Hepatocyte (in vitro differentiated cells): ENCODE measurements at regions not wholly inside any gene's neighbourhood (a gene's known extent, or its start where the extent isn't known, plus 50 kb on each side); places are given as distances from the start of the nearest gene placed in this dataset.
A peak's percentile ranks its signal among the peaks of the same experiment; 100 is the strongest.

Source experiments
- DNase-seq: peaks from one replicate; pipeline ENCODE4 v3.0.0-alpha.2; 2016; ENCODE audit warnings: low spot score
- H2AFZ ChIP-seq: fragments of 200-600 bp; sonication (generic); 2 replicates; pipeline ENCODE4 v1.6.0; 2016; ENCODE audit warnings: antibody characterized with exemption, mild to moderate bottlenecking
- H3K27ac ChIP-seq: fragments of 200-600 bp; sonication (generic); 2 replicates; pipeline ENCODE4 v1.5.1; 2016; ENCODE audit warnings: mild to moderate bottlenecking
- H3K27me3 ChIP-seq: fragments of 200-600 bp; sonication (generic); 2 replicates; pipeline ENCODE4 v1.6.1; 2016
- H3K36me3 ChIP-seq: fragments of 200-600 bp; sonication (generic); replicated peaks from 2 replicates; pipeline ENCODE4 v1.5.1; 2016; ENCODE audit warnings: low read depth; ENCODE audit not compliant: insufficient read depth
- H3K4me1 ChIP-seq: fragments of 200-600 bp; sonication (generic); 2 replicates; pipeline ENCODE4 v1.5.1; 2016; ENCODE audit warnings: mild to moderate bottlenecking, moderate library complexity; ENCODE audit not compliant: insufficient read depth
- H3K4me2 ChIP-seq: fragments of 200-600 bp; sonication (generic); 2 replicates; pipeline ENCODE4 v1.6.0; 2016
- H3K4me3 ChIP-seq: fragments of 200-600 bp; sonication (generic); 2 replicates; pipeline ENCODE4 v1.5.1; 2016; ENCODE audit warnings: mild to moderate bottlenecking
- H3K79me2 ChIP-seq: fragments of 200-600 bp; sonication (generic); 2 replicates; pipeline ENCODE4 v1.6.0; 2017; ENCODE audit warnings: mild to moderate bottlenecking
- H3K9me2 ChIP-seq: fragments of 200-600 bp; sonication (generic); replicated peaks from 2 replicates; pipeline ENCODE4 v1.6.0; 2017; ENCODE audit warnings: mild to moderate bottlenecking; ENCODE audit not compliant: insufficient read depth
- H3K9me3 ChIP-seq: fragments of 200-600 bp; sonication (generic); 2 replicates; pipeline ENCODE4 v1.5.1; 2016; ENCODE audit warnings: low read depth, mild to moderate bottlenecking
- H4K20me1 ChIP-seq: fragments of 200-600 bp; sonication (generic); 2 replicates; pipeline ENCODE4 v1.6.0; 2016; ENCODE audit warnings: mild to moderate bottlenecking; ENCODE audit not compliant: insufficient read depth, poor library complexity, severe bottlenecking
- EZH2 ChIP-seq: fragments of 200-600 bp; sonication (generic); IDR thresholded peaks from 2 replicates; pipeline ENCODE4 v1.6.1; 2016; ENCODE audit warnings: antibody characterized with exemption, mild to moderate bottlenecking, borderline replicate concordance
- EZH2phosphoT487 ChIP-seq: fragments of 200-600 bp; sonication (generic); IDR thresholded peaks from one replicate; pipeline ENCODE4 v1.6.1; 2018; ENCODE audit warnings: antibody characterized with exemption, mild to moderate bottlenecking, low read depth, moderate library complexity; ENCODE audit not compliant: unreplicated experiment, severe bottlenecking
- WGBS: methylation state at CpG from one replicate; pipeline ENCODE4 v1.1.6; 2016; ENCODE audit warnings: low lambda C conversion rate; ENCODE audit errors: missing lambda C conversion rate; 5-methylcytosine and 5-hydroxymethylcytosine counted together
- TF ChIP-seq, protein P1 (sequence below): fragments of 200-600 bp; sonication (generic); IDR thresholded peaks from 2 replicates; pipeline ENCODE4 v1.5.1; 2016; ENCODE audit warnings: antibody characterized with exemption, mild to moderate bottlenecking; ENCODE audit not compliant: poor library complexity

DNA sequence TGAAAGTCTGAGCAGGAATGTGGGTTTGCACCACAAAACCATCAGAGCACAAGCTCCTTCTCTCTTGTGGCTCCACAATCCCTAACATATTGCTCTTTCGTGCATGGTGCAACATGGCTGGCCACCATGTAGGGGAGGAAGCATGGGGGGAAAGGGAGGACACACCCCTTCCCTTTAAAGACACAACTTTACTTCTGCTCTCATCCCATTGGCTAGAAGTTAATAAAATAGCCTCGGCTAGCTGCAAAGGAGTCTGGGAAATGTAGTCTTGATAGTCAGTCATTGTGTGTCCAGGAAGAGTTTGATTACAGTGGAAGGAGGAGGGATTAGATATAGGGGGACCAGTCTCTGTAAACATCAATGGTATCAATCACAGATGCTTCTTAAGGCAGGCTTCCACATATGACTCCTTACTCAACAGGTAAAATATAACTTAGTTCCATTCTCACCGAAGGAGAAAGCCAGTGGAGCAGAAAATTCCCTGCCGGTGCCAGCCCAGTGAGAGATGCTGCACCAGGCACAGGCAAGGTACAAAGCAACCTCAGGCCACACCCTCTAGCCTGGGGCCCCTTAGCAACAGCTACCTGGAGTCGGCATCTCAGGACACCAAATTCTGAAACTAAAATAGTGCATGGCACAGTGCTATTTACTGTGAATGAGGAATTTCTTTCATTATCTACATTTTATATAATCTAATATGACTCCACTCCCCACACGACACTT lies 124.7 kb upstream of the CTBP2 start:
- Histone ChIP-seq H3K9me2 (no peaks in the 10 kb centered on the region), H3K4me3 (no peak overlapping the region), H3K79me2 (no peaks in the 10 kb centered on the region), H3K9me3 (no peaks in the 10 kb centered on the region), H4K20me1 (no peaks in the 10 kb centered on the region), H3K27me3 (no peaks in the 10 kb centered on the region), H3K27ac (no peak overlapping the region), H3K4me2 (no peak overlapping the region), H3K4me1 (no peaks in the 10 kb centered on the region), H3K36me3 (no peaks in the 10 kb centered on the region), H2AFZ (no peak overlapping the region)
- WGBS, result 89% methylated on average over 6 of the region's 6 CpGs
- no peak for DNase-seq
- TF ChIP-seq, protein P1, sequence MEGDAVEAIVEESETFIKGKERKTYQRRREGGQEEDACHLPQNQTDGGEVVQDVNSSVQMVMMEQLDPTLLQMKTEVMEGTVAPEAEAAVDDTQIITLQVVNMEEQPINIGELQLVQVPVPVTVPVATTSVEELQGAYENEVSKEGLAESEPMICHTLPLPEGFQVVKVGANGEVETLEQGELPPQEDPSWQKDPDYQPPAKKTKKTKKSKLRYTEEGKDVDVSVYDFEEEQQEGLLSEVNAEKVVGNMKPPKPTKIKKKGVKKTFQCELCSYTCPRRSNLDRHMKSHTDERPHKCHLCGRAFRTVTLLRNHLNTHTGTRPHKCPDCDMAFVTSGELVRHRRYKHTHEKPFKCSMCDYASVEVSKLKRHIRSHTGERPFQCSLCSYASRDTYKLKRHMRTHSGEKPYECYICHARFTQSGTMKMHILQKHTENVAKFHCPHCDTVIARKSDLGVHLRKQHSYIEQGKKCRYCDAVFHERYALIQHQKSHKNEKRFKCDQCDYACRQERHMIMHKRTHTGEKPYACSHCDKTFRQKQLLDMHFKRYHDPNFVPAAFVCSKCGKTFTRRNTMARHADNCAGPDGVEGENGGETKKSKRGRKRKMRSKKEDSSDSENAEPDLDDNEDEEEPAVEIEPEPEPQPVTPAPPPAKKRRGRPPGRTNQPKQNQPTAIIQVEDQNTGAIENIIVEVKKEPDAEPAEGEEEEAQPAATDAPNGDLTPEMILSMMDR, result no peak

DNA sequence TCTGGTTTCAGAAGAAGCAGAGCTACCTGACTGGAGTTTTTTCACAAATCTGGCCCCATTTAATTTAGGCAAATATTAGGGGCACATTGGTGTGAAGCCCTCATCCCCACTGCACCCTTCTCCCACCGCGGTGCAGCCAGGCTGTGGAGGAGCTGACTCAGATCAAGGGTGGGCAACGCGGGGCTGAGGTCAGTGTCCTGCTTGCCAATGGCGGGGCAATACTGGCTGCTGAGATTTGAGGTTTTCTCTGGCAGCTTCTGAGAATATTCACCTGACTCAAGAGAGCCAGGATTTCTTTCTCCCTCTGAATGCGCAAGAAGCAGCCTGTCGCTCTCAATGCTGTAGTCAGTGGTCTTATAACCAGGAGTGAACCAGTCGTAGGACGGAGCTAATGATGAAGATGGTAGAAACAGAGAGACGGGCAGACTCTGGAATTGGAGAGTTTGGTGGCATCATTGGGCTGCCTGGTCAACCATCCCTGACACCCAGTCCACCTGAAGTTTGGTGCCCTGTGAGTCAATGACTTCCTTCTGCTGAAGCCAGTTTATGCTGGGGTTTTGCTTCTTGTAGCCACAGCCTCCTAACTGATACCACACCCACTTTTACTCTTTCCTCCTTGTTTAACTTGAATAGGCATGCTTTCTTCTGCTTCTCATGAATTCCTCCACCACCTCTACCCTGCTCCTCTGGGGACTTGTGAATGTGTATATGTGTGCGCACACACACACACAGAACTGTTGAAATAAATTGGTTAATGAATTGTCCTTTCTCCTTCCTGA lies 123.7 kb upstream of the CTBP2 start:
- no peak for DNase-seq
- Histone ChIP-seq H2AFZ (no peak overlapping the region), H3K27me3 (no peaks in the 10 kb centered on the region), H3K79me2 (no peaks in the 10 kb centered on the region), H3K36me3 (no peaks in the 10 kb centered on the region), H3K9me2 (no peaks in the 10 kb centered on the region), H3K4me2 (no peak overlapping the region), H3K9me3 (no peaks in the 10 kb centered on the region), H3K27ac (no peak overlapping the region), H3K4me3 (no peak overlapping the region), H3K4me1 (no peaks in the 10 kb centered on the region), H4K20me1 (no peaks in the 10 kb centered on the region)
- TF ChIP-seq EZH2phosphoT487 (no peak), EZH2 (no peak)
- TF ChIP-seq, protein P1, result no peak
- whole genome bisulfite sequencing, result 97% methylated on average over 11 of the region's 11 CpGs

DNA sequence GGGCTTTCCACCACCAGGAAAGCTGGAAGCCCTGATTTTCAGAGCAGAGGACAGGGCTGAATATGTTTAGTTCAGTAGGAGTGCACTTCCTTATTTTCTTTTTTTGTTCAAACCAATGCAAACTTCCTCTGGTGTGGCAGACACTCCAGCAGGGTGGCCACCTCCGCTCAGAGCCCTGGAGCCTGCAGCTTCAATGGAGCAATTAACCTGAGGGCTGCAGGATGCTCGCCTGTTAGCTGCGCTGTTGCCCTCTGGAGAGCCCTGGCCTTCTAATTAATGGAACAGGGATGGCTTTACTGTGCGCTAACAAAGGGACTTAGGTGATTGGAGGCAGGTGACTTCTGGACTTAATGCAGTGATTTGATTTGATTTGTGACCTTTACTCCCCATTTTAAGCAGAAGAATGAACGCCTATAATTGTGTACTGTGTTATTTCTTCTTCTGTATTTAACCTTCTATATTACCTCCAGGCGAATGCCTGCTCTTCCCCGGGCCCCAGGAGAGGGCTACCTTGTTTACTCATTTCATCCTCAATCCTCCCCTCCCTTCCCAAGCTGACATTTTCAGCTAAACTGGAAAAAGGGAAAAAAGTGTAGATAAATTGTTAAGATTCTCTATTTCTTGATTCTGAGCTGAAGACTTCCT lies 123.0 kb upstream of the CTBP2 start:
- TF ChIP-seq EZH2, result no peak
- TF ChIP-seq, protein P1, result peak; percentile 11
- no peaks in the 10 kb centered on the region for H3K79me2 ChIP-seq
- H3K4me3 ChIP-seq, result no peak overlapping the region
- no peak overlapping the region for H3K4me2 ChIP-seq
- no peak overlapping the region for H3K27ac ChIP-seq
- H3K9me3 ChIP-seq, result no peaks in the 10 kb centered on the region
- H3K36me3 ChIP-seq, result no peaks in the 10 kb centered on the region
- no peaks in the 10 kb centered on the region for H3K27me3 ChIP-seq
- H4K20me1 ChIP-seq, result no peaks in the 10 kb centered on the region
- WGBS, result 44% methylated on average over 7 of the region's 7 CpGs
- H3K9me2 ChIP-seq, result no peaks in the 10 kb centered on the region
- peak; percentile 16 for DNase-seq
- H3K4me1 ChIP-seq, result no peaks in the 10 kb centered on the region
- no peak overlapping the region for H2AFZ ChIP-seq
